NCI-H526 (cell line): ENCODE measurements at regions not wholly inside any gene's neighbourhood (a gene's known extent, or its start where the extent isn't known, plus 50 kb on each side); places are given as distances from the start of the nearest gene placed in this dataset.
A peak's percentile ranks its signal among the peaks of the same experiment; 100 is the strongest.

Experiments used
- DNase-seq, 2 experiments: peaks; one replicate each; lab custom pipeline; 2025; lab: John Stamatoyannopoulos, UW

GRCh38 chr7:130912862-130913638 is 179.0 kb upstream of the KLF14 start:
- peak; percentile 10 to 59 for DNase-seq

DNA sequence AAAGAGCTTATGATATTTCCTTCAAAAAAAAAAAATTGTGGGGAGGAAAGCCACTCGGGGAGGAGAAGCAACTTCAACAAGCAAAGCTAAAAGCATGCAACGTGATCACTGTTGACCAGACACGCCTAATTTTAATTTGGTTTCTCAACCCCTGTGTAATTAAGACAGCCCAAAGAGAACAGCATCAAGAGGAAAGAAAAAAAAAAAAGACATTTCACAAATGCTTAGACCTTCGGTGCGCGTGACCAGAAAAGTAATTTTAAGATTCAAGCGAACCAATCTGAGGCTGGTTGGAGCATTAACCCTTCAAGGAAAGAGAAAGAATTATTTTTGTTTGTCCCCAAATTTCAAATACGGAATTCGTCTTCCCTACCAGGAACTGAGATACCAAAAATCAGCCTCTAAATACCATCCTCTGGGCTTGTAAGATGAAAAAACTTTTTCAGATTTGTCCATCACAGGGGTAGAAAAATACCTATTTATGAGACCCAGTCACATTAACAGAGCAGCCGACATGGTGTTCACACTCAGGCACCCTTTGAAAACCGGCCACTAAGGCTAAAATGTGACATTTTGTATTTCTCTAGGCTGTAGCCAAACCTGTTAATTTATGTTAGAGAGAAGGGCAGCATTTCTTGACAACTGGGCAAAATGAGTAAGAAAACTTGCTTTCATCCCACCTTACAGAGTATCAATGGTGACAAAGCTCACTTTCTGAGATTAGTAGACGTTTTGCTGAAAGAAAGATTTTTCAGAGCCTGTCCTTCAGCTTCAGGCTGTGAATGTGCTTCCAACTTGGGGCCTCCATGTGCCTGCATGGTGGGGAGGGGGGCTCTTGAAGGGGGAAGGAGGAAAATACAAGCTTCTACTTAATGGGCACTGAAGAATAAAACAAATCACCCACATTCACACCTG is 179.9 kb upstream of the KLF14 start:
- DNase-seq, result no peak

DNA sequence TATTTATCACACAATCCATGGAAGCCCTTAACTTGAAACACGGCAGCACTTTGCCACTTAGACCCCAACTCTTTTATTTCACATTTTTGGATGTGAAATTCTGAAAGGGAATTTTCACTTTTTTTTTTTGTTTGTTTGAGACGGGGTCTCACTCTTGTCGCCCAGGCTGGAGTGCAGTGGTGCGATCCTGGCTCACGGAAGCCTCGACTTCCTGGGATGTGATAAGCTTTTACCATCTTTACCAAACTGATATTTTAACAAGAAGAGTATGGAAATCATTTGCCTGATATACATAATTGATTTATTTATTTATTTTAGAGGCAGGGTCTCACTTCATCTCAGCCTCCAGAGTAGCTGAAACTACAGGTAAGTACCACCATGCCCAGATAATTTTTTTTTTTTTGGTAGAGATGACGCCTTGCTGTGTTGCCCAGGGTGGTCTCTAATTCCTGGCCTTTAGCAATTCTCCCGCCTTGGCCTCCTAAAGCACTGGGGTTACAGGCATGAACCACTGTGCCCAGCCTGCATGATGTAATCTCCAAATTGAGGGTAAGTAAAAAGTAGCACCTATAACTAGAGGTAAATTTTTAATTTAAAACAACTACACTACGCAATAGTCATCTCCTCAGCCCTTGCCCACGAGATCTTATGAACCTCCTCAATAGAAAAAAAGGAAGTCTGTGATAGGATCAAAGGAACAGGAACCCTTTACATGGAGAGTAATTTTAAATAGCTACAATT is 180.7 kb upstream of the KLF14 start:
- DNase-seq, result no peak

GRCh38 chr7:130917669-130918128 is 183.7 kb upstream of the KLF14 start:
- DNase-seq, result no peak

- no peak for DNase-seq
Measured at GRCh38 chr7:130918129-130919052, 184.4 kb upstream of the KLF14 start.

GRCh38 chr7:130919316-130920103 is 185.5 kb upstream of the KLF14 start:
- no peak for DNase-seq

GRCh38 chr7:130920122-130920521 is 186.1 kb upstream of the KLF14 start:
- DNase-seq, result no peak

- DNase-seq, result no peak
Measured at GRCh38 chr7:130921391-130922180, 187.6 kb upstream of the KLF14 start.

GRCh38 chr7:130922206-130923112 is 188.5 kb upstream of the KLF14 start:
- no peak for DNase-seq

GRCh38 chr7:130923365-130923764 is 189.4 kb upstream of the KLF14 start:
- no peak for DNase-seq

DNA sequence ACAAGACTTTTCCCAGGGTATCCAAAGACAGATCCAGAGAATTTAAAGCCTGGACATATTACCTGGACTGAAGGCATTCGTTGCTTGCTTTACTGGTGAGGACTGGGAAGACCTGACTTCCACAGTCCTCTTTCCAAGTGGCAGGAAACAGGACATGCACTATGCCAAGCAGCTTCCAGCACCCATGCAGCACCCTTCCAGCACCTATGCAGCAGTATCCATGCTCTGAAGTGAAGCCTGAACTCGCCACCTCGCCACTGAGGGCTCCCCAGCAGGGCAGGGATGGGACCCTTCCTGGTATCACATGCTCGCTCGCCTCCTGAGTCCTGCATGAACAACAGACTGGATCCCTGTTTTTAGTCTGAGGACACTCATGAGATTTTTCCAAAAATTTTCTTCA is 189.9 kb upstream of the KLF14 start:
- no peak for DNase-seq

DNA sequence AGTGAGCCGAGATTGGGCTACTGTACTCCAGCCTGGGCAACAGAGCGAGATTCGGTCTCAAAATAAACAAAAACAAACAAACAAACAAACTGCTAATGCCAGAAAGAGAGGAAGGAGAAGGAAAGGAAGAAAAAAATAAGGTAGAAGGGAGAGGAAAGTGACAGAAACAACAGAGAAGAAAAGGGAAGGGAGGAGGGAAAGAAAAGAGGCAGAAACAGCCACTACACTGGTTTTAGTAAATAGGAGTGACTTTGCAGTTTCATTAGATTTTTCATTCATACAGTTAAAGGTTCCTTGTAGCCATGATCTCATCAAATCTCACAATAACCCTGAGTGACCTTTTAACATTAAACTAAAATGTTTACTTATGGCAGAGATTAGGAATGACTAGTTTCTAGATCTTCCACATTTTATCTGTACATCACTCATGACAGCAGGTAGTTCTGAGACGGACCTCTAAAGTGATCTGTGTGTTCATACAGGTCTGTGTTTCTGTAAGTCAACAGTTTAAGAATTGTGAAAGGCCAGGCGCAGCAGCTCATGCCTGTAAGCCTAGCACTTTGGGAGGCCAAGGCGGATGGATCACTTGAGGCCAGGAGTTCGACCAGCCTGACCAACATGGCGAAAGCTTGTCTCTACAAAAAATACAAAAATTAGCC is 191.3 kb upstream of the KLF14 start:
- no peak for DNase-seq

- DNase-seq, result no peak
Measured at GRCh38 chr7:130926001-130926691, 192.1 kb upstream of the KLF14 start.

- no peak for DNase-seq
Measured at GRCh38 chr7:130927062-130927461, 193.1 kb upstream of the KLF14 start.

GRCh38 chr7:130927564-130927963 is 193.6 kb upstream of the KLF14 start:
- DNase-seq, result no peak

DNA sequence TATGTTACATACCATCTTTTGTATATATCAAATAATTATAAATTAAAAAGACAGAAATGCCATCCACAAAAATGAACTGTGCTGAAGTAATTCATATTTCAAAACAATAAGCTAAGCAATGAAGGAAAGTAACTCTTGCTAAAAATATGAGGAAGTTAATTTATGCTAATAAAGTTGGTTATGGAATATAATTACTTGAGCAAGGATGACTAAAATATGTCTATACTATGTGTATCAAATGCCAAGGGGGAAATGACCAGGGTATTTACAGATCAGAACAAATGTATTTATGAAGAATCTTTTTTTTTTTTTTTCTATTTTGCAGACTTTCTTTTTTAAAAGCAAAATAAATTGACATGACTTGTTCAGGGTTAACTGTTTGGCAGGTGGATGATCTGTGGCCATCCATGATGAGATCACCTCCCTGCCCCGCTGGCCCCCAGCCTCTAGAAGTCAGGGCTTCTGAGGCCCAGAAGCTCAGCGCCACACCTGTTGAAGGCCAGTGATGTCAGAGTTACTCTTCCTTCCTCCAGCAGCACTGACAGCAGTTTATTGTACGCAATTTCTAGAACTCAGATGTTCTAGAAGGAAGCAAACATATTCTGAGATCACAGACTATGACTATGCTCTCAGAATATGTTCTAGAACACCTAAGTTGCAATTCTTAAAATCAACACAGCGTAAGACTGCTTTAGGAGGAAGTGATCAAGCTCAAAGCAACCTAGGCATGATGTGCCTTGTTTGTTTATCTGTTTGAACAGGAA is 196.1 kb upstream of the KLF14 start:
- DNase-seq, result no peak

- DNase-seq, result no peak
Measured at GRCh38 chr7:130930681-130931080, 196.7 kb upstream of the KLF14 start.
